ENCODE measurements at regions not wholly inside any gene's neighbourhood (a gene's known extent, or its start where the extent isn't known, plus 50 kb on each side); places are given as distances from the start of the nearest gene placed in this dataset.

DNA sequence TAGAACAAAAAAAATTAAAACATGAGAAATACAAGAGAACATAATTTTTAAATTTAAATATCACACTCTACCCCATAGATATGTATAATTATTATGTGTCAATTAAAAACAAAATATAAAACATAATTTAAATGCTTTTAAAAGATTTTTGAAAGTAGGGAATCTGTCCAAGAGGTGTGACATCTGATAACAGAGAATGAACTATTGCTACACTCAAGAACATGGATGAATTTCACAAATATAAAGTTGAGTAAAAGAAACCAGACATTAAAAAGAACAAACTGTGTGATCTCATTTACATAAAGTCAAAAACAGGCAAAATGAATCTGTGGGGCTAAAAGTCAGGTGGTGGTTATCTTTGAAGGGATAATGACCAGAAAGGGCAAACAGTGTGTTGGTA, 106.5 kb upstream of the COL21A1 start:
- DNase-seq (ENCODE audit: extremely low read depth in 1 of 11, low read depth in 9 of 11, low spot score in 4 of 11), result no peak

DNA sequence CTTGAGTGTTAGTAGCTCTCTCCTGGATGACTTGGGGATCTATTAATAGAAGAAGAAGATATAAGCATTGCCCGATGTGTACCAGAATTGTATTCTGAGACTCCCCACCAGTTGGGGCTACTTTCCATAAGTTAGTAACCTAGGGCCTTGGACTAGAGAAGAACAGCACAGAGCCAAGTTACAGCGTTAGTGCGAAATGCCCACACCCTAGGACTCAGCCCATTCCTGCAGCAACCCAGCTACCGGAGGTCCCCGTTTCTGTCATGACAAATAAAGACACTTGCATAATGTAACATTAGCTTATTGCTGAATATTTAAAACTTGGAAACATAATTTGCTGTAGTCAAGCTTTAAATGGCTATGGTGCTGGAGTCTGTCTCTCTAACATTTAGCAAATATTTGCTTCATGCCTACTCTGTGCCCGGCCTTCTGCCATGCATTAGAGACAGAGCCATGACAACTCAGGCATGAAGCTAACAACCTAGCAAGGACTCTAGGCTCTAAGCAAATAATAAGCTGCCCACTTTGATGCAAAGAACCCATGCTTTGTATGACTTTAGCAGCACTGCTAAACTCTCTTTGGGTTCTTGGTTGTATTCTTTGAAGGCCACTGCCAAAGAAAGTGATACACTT, 103.4 kb upstream of the COL21A1 start:
- DNase-seq (ENCODE audit: extremely low read depth in 1 of 11, low read depth in 9 of 11, low spot score in 4 of 11), result no peak

DNA sequence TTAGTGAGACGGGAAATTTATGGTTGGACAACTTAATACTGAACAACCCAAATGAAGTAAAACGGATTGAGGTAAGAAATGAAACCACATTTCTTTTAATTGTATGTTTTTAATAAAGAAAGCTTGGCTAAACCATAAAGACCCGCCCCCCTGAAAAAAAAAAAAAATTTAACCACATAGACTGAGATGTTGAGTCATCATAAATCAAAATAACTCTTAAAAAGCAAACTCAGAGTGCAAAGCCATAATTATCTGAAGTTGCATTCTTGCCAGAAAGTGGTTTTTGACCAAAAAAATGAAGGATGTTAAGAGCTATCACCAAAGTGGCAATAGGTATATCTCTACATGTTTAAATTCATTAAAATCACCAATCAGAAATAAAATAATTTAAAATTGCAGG, 101.8 kb upstream of the COL21A1 start:
- DNase-seq (ENCODE audit: extremely low read depth in 1 of 11, low read depth in 9 of 11, low spot score in 4 of 11), result no peak

DNA sequence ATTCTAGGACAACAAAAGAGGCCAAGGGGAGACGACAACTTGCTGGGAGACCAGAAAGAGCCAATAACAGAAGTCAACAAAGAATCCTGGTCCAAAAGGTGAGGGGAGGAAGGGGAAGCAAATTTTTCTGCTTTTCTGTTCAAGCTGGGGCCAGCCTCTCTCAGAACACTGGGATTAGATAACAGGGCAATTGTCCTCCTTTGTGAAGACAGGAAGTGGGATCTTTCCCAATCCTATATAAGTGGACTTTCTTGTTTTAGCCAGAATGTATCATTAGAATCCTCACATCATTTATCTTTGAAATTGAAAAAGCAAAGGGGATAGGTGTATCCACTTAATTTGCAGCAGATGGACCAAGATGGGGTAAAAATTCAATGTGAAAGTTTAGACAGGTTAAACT, 101.2 kb upstream of the COL21A1 start:
- no peak for DNase-seq (ENCODE audit: extremely low read depth in 1 of 11, low read depth in 9 of 11, low spot score in 4 of 11)

DNA sequence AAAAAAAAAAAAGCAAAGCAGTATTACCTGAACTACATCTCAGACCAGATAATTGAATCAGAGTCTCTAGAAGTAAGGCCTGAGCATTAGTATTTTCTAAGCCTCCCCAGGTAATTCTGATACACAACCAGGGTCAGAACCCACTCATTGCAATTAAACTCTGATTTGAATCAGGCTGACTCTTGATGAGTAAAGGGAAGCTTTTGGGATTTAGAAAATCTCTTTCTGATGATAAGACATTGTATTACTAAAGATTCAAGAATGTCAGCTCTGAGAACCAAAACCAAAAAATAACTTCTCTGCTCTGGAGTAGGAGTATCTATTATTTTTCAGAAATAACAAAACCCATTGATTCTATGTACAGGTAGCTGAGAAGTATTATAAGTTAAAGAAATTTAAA, 100.1 kb upstream of the COL21A1 start:
- no peak for DNase-seq (ENCODE audit: extremely low read depth in 1 of 11, low read depth in 9 of 11, low spot score in 4 of 11)

DNA sequence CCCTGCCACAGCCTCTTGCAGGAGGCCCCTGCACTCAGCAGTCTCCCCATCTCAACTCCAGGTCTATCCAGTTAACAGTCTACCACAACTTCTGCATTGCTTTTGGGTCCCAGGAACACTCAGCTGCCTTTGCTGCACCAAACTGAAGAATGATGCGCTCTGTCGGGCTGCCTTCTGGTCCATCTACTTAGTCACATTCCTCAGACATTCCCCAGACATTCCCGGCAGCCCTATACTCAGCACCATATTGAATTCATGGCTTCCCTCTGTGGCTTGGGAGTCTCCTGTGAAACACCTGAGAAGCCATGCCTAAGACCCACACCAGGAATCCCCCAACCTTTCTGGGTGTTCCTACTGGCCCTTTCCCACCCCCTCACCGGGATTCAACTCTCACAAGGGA, 99.6 kb upstream of the COL21A1 start:
- DNase-seq (ENCODE audit: extremely low read depth in 1 of 11, low read depth in 9 of 11, low spot score in 4 of 11), result no peak

DNA sequence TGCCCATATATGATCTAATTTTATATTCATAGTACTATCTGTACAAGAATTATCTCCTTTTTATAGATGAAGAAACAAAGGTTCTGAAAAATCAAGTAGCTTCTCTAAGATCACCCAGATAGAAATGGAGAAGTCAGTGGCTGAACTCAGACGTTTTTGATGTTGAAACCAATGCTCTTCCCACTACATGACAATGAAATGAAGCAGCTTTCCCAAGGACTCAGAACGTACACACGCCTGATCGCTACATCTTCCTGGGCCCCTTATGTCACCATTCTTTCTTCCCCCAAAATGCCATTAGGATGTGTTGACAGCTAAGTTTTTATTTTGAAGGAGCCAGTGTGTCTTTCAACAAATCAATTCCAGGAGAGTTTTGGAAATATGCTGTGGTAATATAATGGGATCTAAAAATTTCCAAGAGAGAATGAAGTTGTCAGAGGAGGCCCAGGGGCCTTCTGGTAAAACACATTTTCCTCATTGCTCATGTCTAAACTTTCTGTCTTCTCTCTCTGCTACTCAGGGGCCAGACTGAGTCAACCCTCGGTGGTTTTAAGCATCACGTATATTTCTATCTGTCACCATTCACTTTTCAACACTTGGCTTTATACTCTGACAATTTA, 98.1 kb upstream of the COL21A1 start:
- DNase-seq (ENCODE audit: extremely low read depth in 1 of 11, low read depth in 9 of 11, low spot score in 4 of 11), result no peak

DNA sequence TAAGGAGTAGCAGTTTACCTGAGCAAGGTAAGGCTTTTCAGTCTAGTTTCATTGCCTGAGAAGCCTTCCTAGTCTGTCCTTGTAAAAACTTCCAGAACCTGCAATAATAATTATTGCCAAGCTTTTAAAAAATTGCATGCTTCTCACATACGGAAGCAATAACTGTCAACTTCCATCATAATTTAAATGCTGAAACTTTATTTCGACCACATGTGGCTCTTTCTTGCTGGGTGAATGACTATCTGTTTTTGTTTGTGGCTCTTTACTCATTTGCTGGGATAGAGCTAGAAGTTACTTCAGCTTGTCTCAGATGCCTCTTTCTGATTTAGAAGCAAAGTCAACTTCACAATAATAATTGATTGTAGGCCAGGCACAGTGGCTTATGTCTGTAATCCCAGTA, 95.9 kb upstream of the COL21A1 start:
- no peak for DNase-seq (ENCODE audit: extremely low read depth in 1 of 11, low read depth in 9 of 11, low spot score in 4 of 11)

DNA sequence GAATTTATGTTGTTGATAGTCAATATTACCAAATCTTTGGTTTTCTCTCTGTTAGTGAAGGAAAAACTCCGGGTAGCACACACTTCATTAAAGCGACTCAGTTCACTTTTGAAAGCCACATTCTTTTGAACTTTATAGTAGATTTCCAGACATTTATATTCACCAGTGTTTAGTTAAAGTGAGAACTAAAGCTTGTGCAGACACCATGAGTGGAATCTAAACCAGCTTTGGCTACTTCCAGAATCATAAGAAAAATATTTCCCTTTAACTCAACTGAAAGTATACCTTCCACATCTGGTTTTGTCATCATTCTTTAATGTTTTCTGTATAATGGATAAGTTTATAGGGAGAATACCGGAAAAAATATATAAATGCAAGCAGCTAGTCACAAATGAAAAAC, 92.1 kb upstream of the COL21A1 start:
- DNase-seq (ENCODE audit: extremely low read depth in 1 of 11, low read depth in 9 of 11, low spot score in 4 of 11), result no peak

DNA sequence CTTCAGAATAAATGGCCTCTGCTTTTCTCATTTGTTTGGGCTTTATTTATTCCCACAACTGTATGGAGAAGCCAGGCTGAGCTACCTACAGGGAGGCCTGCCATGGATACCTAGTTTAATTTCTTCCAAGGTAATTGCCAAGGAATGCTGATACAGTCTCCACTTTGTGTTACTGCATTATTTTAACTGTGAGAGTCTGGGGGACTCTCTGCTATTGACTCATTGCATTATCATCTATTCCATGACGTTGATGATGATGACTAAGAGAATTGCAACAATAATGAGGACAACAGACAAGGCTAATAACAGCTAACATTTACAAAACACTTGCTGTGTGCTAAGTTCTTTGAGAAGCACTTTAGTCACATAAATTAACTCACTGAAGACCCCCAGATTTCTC, 88.3 kb upstream of the COL21A1 start:
- no peak for DNase-seq (ENCODE audit: extremely low read depth in 1 of 11, low read depth in 9 of 11, low spot score in 4 of 11)

DNA sequence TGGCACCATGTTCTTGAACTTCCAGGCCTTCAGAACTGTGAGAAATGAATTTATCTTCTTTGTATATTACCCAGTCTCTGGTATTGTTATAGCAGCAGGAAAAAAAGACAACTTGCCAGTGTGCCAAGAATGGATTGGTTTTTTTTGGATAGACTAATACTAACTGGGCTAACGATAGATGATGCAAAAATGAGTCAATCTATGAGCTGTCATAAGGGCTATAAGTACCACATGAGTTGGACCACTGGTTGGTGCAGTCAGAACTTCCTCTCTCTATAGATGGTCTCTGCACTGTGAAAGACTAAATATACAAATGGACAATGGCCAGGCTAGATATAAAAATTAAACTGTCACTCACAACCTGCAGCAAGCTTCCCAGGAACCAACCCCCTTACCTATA, 87.6 kb upstream of the COL21A1 start:
- no peak for DNase-seq (ENCODE audit: extremely low read depth in 1 of 11, low read depth in 9 of 11, low spot score in 4 of 11)

DNA sequence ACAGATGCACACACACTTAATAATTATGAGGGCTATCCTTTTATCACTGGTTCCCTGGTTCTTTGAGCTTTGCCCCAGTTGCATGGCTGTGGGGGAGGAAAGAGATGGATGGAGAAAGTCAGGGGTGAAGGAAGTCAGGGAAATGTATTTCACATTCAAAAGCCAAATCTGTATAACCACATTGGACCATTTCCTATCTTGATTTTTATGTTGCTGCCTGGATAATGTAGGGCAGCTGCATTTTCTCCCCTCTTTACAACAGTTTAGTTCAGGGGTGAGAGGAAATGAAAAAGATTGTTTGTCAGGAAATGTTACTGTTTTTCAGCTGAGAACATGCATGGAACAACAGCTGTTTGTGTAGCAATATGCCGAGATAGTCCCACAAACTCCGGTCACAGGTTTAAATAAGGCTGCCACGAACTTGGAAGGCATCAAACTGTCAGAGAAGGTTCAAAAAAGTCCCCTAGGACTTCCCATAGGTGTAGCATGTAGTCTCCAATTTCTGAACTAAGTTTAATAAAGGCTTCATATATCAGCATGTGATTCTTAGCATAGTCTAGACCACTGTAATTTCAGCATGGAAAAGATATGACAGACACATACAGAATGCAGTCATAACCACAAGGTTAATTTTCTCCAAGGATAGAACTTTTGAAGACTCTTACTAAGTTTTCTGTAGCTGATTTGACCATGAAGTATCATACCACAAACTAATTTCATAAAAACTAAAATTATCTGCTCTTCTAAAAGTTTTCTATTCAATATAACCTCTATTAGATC, 82.1 kb upstream of the COL21A1 start:
- peak; percentile 38 to 78 (median 54) for DNase-seq (ENCODE audit: extremely low read depth in 1 of 11, low read depth in 9 of 11, low spot score in 4 of 11)

DNA sequence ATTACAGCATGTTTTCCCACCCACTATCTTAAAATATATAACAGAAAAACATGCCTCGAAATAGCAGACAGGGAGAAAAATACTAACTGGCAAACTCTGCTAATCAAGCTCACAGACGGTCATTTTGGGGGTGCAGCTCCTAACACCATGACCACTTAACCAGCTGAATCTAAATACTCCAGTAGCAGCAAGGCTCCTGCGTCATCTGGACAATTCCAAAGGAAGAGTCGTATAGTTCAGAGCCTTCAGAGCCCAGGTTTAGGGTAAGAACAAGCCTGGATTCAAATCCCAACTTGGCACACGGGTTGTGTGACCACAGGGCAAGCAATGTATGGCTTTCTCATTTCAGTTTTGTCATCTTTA, 81.3 kb upstream of the COL21A1 start:
- peak in 3 of 11 donors; percentile 10 to 22 (median 11) for DNase-seq (ENCODE audit: extremely low read depth in 1 of 11, low read depth in 9 of 11, low spot score in 4 of 11)

DNA sequence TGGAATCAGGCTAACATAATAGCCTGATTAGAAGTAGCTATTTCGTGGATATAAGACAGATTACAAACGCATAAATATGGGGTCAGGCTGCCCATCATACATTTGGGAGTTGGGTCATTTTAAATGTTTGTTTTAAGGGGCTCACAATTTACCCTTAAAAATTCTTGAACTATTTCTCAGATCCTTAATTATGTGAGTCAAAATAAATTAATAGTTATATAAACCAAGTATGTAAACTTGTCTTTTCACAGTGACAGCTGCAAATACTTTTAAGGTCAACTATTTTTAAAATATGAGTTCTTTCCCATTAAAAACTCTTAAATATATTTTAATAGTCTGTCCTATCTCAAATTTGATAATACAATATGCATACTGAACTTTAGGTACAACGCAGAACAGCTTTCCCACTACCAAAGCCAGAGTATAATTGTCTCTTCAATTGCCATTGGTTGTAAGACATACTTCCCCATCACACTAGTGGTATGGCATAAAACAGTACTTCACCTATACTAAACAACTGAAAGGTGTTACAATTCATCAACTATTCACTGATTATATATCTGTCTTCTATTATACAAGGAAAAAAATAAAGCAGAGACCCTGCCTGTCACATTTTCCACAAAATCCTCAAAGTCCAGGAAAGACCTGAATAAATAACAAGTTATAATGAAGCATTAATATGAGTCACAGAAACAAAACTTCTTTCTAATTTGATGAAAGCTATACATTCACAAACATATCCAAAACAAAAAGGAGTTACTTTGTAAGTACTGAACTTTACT, 80.8 kb upstream of the COL21A1 start:
- peak in 3 of 11 donors; percentile 5 to 32 (median 12) for DNase-seq (ENCODE audit: extremely low read depth in 1 of 11, low read depth in 9 of 11, low spot score in 4 of 11)

DNA sequence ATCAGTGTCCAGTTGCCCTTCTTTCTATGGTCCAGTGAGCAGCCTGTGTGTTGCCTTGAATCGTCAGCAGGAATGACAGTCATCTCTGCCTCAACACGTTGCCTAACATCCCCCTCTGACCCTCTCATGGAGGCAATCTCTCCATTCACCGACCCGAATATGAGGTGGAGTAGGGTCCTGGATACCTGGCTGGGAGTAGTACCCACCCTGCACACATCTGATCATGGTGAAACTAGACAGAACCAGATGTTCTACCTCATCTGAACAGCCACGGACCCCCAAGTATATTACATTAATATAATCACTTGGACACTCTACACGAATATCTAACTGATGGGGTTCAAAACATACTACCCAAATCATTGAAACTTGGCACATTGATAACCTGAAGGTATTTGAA, 77.0 kb upstream of the COL21A1 start:
- DNase-seq (ENCODE audit: extremely low read depth in 1 of 11, low read depth in 9 of 11, low spot score in 4 of 11), result no peak

DNA sequence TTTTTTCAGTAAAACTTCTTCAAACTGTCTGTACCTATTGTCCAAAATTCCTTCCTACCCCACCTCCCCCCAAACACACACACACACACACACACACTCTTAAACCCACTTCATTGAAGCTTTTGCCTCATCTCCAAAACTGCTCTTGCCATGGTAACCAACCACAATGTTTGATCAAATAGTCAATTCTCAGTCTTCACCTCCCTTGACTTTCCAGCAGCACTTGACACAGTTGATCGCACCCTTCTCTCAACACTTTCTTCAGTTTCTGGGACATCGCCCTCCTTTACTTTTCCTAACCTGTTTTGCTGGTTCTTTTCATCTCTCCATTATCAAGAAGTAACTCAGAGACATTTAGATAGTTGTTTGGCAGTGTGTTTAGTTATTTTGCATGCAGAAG, 71.5 kb upstream of the COL21A1 start:
- DNase-seq (ENCODE audit: extremely low read depth in 1 of 11, low read depth in 9 of 11, low spot score in 4 of 11), result no peak

DNA sequence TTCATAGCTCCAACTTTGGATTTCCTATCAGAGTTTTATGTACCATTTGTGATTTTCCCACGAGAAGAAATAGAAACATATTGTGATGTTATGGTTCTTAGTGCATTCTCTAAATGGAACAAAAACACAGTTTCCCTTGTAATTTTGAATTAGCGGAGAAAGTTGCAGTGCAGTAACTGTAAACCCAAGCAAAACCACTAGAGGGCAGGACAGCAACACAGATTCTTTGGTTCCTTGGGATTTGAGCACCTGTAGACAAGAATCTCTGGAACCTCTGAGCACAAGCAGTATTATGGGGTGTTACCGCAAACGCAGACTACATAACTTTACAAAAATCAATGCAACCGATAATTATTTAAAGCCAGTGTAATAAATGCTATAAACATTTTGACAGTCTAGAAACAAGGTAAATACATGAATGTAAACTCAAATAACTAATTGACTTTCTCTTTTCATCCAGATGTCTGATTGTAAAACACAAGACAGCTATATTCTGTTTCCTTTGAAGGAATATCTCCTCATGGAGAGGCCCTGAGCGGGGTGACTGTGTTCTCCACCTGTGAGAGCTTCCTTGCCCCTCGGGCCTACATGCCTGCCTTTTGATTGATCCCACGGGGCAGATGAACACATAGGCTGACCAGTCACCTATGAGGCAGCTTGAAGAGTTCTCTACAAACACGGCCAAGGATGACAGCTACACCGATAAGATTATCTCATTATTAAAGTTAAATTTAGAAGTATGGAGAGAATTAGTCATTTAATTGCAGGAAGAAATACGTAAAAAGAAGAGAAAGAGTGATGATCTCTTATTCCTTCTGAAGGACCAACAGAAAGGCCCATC, 67.5 kb upstream of the COL21A1 start:
- peak in 2 of 11 donors; percentile 15 to 30 for DNase-seq (ENCODE audit: extremely low read depth in 1 of 11, low read depth in 9 of 11, low spot score in 4 of 11)

DNA sequence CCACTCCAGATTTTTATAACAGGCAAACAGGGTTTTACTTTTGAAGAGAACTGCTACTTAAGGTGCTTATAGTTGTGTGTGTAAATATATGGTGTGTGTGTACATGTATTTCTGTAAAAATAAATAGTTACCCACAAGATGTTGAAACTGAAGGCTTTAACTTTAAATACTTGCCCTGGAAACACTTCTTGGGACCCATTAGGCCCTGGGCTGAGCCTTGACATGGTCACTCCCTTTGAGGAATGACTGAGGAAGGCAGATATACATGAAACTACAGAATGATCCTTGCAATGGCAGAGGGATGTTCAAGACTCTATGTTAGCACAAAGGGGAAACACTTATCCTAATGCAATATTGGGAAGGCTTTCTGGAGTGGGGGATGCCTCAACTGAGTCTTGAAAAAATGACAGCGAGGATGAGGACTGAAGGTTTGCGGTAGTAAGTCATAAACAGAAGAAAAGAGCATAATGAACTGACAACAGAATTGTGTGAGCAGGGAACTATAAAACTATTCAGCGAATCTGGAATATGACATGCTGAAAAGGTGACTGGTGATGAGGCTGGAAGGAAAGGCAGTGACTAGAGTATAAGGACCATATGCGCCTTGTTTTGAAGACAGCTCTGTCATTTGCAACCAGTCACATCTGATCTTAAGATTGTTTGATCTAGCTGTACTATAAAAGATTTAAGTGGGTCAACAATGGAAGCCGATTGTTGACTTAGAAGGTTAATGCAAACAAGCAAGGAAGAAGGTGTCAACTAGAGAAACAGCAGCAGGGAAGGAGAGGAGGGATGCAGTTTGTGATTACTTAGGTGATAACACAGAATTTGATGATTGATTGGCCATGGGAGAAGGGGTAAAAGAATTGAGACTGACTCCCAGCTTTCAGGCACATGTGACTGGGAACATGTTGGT, 64.4 kb upstream of the COL21A1 start:
- DNase-seq (ENCODE audit: extremely low read depth in 1 of 11, low read depth in 9 of 11, low spot score in 4 of 11), result no peak

Measured in renal cortex interstitium (tissue), 11 donors.